Epithelial cell of esophagus (primary cell): ENCODE measurements at regions not wholly inside any gene's neighbourhood (a gene's known extent, or its start where the extent isn't known, plus 50 kb on each side); places are given as distances from the start of the nearest gene placed in this dataset.

Experiments used
- DNase-seq: peaks from one replicate; pipeline ENCODE4 v3.0.0; 2010; ENCODE audit warnings: low read depth
- H3K4me3 ChIP-seq: 2 replicates; pipeline ENCODE4 v1.5.1; 2011; ENCODE audit warnings: mild to moderate bottlenecking, low read length, control low read depth
- TF ChIP-seq, protein P1 (sequence below): IDR thresholded peaks from 2 replicates; pipeline ENCODE4 v1.5.1; 2011; ENCODE audit warnings: low read depth, mild to moderate bottlenecking, low read length, control low read depth, inconsistent platforms; ENCODE audit not compliant: insufficient read depth; ENCODE audit errors: missing control alignments

DNA sequence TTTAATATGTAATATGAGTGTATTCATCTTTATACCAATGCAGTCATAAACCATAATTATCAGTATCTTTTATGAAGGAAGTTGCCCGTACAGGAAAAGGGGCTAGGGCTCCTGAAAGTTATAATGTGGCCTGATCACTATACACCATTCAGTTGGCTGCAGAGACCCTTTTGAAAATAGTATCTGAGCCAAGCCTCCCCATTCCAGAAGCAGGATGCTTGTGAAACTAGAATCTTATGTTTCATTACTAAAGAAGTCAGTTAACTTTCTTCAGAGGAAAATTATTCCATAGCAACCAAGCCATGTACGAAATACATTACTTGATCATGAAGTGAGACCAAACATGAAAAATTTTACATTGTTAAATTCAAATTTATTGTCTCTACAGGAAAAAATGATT, 251.5 kb upstream of the TCF21 start:
- DNase-seq: no peak
- TF ChIP-seq, protein P1, sequence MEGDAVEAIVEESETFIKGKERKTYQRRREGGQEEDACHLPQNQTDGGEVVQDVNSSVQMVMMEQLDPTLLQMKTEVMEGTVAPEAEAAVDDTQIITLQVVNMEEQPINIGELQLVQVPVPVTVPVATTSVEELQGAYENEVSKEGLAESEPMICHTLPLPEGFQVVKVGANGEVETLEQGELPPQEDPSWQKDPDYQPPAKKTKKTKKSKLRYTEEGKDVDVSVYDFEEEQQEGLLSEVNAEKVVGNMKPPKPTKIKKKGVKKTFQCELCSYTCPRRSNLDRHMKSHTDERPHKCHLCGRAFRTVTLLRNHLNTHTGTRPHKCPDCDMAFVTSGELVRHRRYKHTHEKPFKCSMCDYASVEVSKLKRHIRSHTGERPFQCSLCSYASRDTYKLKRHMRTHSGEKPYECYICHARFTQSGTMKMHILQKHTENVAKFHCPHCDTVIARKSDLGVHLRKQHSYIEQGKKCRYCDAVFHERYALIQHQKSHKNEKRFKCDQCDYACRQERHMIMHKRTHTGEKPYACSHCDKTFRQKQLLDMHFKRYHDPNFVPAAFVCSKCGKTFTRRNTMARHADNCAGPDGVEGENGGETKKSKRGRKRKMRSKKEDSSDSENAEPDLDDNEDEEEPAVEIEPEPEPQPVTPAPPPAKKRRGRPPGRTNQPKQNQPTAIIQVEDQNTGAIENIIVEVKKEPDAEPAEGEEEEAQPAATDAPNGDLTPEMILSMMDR: no peak
- no peak overlapping the region for H3K4me3 ChIP-seq

DNA sequence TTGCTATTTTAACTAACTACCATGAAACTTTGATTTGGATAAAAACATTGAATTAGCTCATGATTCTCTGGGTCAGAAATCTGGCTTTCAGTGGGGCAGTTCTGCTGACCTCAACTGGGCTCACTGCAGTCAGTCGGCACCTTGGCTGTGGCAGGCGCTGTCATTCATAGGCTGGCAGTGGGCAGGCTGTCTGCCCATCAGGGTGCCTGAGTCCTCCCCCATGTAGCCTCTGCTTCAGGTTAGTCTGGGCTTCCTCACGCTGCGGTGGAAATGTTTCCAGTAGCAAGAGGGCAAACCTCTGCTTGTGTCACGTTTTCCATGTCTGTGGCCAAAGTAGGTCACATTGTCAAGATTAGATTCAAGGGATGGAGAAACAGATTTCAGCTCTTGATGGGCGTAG, 251.0 kb upstream of the TCF21 start:
- no peak overlapping the region for H3K4me3 ChIP-seq
- TF ChIP-seq, protein P1: no peak
- no peak for DNase-seq

DNA sequence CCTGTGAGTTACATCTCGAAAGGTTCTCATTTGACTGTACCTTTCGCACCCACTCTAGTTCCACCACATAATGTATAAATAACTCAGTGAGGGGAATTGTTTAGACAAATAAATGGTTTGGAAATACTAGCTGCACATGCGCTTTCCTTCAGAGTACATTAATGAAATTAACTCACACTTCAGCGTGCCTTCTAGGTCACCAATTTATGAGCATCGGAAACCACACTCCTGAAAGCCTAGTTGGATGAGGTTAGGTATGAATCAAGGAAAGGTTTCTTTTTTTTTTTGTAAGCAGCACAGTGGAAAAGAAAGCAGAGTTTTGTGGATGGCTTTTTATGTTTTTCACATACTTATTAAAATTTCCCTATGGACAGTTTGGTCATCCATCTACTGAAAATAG, 247.8 kb upstream of the TCF21 start:
- DNase-seq: no peak
- TF ChIP-seq, protein P1: no peak
- no peak overlapping the region for H3K4me3 ChIP-seq

DNA sequence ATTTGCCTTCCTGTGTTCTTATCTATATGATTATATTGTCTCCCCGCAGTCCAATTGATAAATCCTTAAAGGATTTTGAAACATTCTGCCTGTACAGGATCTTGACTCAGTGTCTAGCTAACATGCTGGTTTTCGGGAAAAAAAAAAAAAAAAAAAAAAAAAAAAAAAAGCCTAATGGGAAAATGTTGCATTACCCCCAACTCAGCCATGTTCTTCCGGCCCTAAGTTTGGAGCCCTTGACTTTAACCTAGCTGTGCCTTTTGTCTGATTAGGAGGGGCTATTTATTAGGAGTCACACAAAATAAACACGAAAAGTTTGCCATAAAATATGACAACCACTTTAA, 244.4 kb upstream of the TCF21 start:
- TF ChIP-seq, protein P1: no peak
- DNase-seq: no peak
- no peak overlapping the region for H3K4me3 ChIP-seq

DNA sequence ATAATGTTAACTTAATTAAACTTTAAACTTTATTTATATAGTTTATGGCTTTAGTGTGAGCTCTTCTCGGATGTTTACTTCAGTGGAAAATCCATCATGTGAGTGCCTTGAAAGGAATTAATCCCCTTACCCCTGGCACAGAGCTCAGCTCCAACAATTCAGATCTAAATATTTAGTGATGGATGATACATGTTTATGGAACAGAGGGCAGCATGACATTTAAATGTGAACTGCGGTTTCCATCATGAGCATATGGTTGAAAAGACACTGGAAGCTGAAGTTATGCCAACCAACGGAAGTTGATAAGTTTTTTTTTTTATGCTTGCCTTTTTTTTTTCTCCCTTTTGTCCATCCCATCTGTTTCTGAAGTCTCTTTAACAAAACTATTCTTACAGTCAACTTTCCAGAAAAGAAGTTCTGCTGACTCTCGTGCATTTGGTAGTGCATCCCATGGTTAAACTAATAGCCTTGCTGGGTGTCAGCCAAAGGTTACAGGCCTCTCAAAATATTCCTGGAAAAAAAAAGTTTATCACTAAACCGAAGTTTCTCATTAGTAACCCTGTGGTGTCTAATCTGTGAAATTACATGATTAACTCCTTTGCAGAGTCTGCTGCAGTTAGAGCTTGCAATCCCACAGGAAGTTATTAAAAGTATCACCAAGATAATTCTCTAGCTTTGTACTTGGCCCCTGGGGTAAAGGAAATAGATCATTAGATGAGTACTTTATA, 243.9 kb upstream of the TCF21 start:
- no peak for DNase-seq
- TF ChIP-seq, protein P1: no peak
- H3K4me3 ChIP-seq: no peak overlapping the region

DNA sequence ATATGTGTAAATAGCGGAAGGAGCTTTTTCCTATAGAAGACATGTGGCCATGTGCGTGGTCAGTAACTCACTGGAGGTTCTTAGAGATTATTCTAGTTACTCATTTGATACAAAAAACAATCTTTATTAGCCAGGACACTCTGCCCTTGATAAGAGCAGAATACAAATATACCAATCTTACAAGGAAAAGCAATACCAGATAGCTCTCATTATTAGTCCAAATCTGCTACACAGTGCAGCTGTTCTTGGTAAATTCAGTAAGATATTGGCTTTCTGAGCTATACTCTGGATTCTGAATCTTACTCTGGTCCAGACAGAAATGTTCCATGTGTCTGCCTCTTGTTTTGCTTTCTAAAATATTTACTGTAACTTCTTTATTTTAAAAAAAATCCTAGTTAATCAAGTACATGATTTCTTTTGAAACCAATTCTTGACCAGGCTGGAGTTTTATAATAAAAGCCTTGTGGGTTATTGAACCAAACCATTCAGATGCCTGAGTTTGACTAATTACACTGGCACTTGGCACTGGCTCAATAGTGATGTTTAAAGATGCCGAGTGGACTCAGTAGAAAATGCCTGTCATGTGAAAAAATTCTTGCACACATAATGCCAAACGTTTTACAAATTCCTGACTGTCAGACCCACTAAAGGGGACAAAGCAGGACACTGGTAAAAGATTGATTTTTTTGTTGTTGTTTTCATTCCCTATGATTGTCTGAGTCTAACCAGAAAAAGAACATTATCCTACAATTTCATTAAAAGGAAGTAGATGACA, 242.8 kb upstream of the TCF21 start:
- no peak overlapping the region for H3K4me3 ChIP-seq
- DNase-seq: peak; percentile 50
- TF ChIP-seq, protein P1: no peak

DNA sequence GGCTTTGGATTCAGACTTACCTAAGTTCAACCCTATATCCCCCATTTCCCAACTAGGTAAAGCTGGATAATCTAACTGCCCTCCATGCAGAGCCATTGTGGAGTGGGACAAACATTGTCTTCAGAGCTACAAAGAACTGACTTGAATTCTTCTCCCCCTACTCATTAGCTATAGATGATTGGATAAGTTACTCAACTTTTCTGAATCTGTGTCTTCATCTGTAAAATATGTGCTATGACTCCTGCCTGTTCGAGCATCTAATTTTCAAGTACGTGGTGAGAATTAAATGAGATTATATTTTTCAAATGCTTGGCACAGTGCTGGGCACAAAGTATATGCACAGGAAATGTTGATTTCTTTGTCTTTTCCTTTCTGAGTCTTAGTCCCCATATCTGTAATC, 240.3 kb upstream of the TCF21 start:
- TF ChIP-seq, protein P1: no peak
- no peak for DNase-seq
- H3K4me3 ChIP-seq: no peak overlapping the region
